Ovary (tissue), 3 donors: ENCODE measurements at regions not wholly inside any gene's neighbourhood (a gene's known extent, or its start where the extent isn't known, plus 50 kb on each side); places are given as distances from the start of the nearest gene placed in this dataset.

Experiments used
- CTCF ChIP-seq, 3 donors: fragments of 450-650 bp in 2 of 3; fragments of 200-600 bp in 1 of 3; IDR thresholded peaks; one replicate each; pipeline versions ENCODE4 v1.5.1 to v1.8.0; 2016 to 2022; ENCODE audit warnings: antibody characterized with exemption in 3 of 3, mild to moderate bottlenecking in 1 of 3
- EP300 ChIP-seq: sonication (generic); formaldehyde crosslinking; IDR thresholded peaks from one replicate; pipeline ENCODE4 v1.6.1; 2017; ENCODE audit warnings: antibody characterized with exemption
- donor health status: DM: no; HTN: no; CAD: no.

- TF ChIP-seq CTCF (IDR thresholded peaks at IDR 0.05) (no peak), EP300 (no peak)
These were observed 54.4 kb upstream of the BTG1 start for GRCh38 chr12:92199819-92200576.
